A204.1 (cell line): ENCODE measurements at regions not wholly inside any gene's neighbourhood (a gene's known extent, or its start where the extent isn't known, plus 50 kb on each side); places are given as distances from the start of the nearest gene placed in this dataset.

Source experiments
- FAIRE-seq: peaks from 2 replicates; lab custom pipeline; 2012; peaks lifted over from hg19 to GRCh38; lab: Jason Lieb, UNC

GRCh38 chr2:14273650-14274049 is 358.9 kb upstream of the LRATD1 start:
- no peak for FAIRE-seq

GRCh38 chr2:14284244-14284643 is 348.3 kb upstream of the LRATD1 start:
- FAIRE-seq, result no peak

- FAIRE-seq, result no peak
These were observed 346.7 kb upstream of the LRATD1 start for GRCh38 chr2:14285812-14286211.

GRCh38 chr2:14288016-14288415 is 344.5 kb upstream of the LRATD1 start:
- no peak for FAIRE-seq

GRCh38 chr2:14292964-14293363 is 339.6 kb upstream of the LRATD1 start:
- FAIRE-seq, result no peak

- FAIRE-seq, result no peak
These were observed 335.2 kb upstream of the LRATD1 start for GRCh38 chr2:14297340-14297739.

GRCh38 chr2:14297906-14298305 is 334.6 kb upstream of the LRATD1 start:
- FAIRE-seq, result no peak

- FAIRE-seq, result no peak
These were observed 331.2 kb upstream of the LRATD1 start for GRCh38 chr2:14301331-14301730.

GRCh38 chr2:14303366-14304115 is 329.0 kb upstream of the LRATD1 start:
- no peak for FAIRE-seq

- FAIRE-seq, result no peak
These were observed 328.2 kb upstream of the LRATD1 start for GRCh38 chr2:14304326-14304725.

GRCh38 chr2:14306268-14306861 is 326.2 kb upstream of the LRATD1 start:
- no peak for FAIRE-seq

- FAIRE-seq, result no peak
These were observed 319.2 kb upstream of the LRATD1 start for GRCh38 chr2:14313341-14313740.

- no peak for FAIRE-seq
These were observed 315.9 kb upstream of the LRATD1 start for GRCh38 chr2:14316594-14316993.

- no peak for FAIRE-seq
These were observed 311.2 kb upstream of the LRATD1 start for GRCh38 chr2:14321357-14321756.

GRCh38 chr2:14322306-14322705 is 310.2 kb upstream of the LRATD1 start:
- FAIRE-seq, result no peak

GRCh38 chr2:14324308-14324707 is 308.2 kb upstream of the LRATD1 start:
- FAIRE-seq, result no peak

GRCh38 chr2:14330884-14331283 is 301.6 kb upstream of the LRATD1 start:
- FAIRE-seq, result no peak

- FAIRE-seq, result no peak
These were observed 295.6 kb upstream of the LRATD1 start for GRCh38 chr2:14336759-14337382.

- no peak for FAIRE-seq
These were observed 291.8 kb upstream of the LRATD1 start for GRCh38 chr2:14340703-14341102.

GRCh38 chr2:14342313-14342712 is 290.2 kb upstream of the LRATD1 start:
- no peak for FAIRE-seq

GRCh38 chr2:14344355-14344754 is 288.2 kb upstream of the LRATD1 start:
- FAIRE-seq, result no peak

GRCh38 chr2:14348247-14348646 is 284.3 kb upstream of the LRATD1 start:
- FAIRE-seq, result no peak

GRCh38 chr2:14350856-14351255 is 281.7 kb upstream of the LRATD1 start:
- FAIRE-seq, result no peak

- FAIRE-seq, result no peak
These were observed 280.4 kb upstream of the LRATD1 start for GRCh38 chr2:14352067-14352466.
